A549 (cell line): ENCODE measurements at regions not wholly inside any gene's neighbourhood (a gene's known extent, or its start where the extent isn't known, plus 50 kb on each side); places are given as distances from the start of the nearest gene placed in this dataset.
"Not testable (repeated sequence)": the region's sequence is repeated elsewhere in the genome, so short reads cannot be mapped to it uniquely, and the experiment has no call there.

Source experiments
- CEBPB ChIP-seq, 2 experiments: fragments of >200 bp in 1 of 2; sonication (Bioruptor Twin) in 1 of 2; formaldehyde crosslinking in 1 of 2; IDR thresholded peaks; 2 replicates each; pipeline ENCODE4 v1.6.1; 2012 to 2016
- CHD2 ChIP-seq: fragments of 150-350 bp; IDR thresholded peaks from 2 replicates; pipeline ENCODE4 v1.6.1; 2014; ENCODE audit warnings: low read length; ENCODE audit not compliant: partially characterized antibody
- CTCF ChIP-seq: fragments of >200 bp; sonication (Bioruptor Twin); formaldehyde crosslinking; IDR thresholded peaks from 3 replicates; pipeline ENCODE4 v1.5.1; 2016
- RAD21 ChIP-seq, 2 experiments: fragments of >200 bp in 1 of 2; sonication (Bioruptor Twin) in 1 of 2; formaldehyde crosslinking in 1 of 2; IDR thresholded peaks in 1 of 2; conservative IDR thresholded peaks in 1 of 2; 2 replicates in 1 of 2; 3 replicates in 1 of 2; pipeline ENCODE4 v1.6.1; 2012 to 2018; ENCODE audit warnings: inconsistent platforms in 1 of 2
- REST ChIP-seq: fragments of 200-600 bp; sonication (generic); IDR thresholded peaks from 2 replicates; pipeline ENCODE4 v1.6.1; 2016; ENCODE audit warnings: antibody characterized with exemption, mild to moderate bottlenecking, moderate library complexity

- TF ChIP-seq CTCF; CHD2; CEBPB (IDR thresholded peaks at IDR 0.05); RAD21 (conservative IDR thresholded peaks at IDR 0.05 in 1 of 2, IDR thresholded peaks at IDR 0.05 in 1 of 2); REST: not testable (repeated sequence)
Measured at GRCh38 chr9:95680306-95680705, 163.5 kb upstream of the PTCH1 start.
